ENCODE measurements at regions not wholly inside any gene's neighbourhood (a gene's known extent, or its start where the extent isn't known, plus 50 kb on each side); places are given as distances from the start of the nearest gene placed in this dataset.

DNA sequence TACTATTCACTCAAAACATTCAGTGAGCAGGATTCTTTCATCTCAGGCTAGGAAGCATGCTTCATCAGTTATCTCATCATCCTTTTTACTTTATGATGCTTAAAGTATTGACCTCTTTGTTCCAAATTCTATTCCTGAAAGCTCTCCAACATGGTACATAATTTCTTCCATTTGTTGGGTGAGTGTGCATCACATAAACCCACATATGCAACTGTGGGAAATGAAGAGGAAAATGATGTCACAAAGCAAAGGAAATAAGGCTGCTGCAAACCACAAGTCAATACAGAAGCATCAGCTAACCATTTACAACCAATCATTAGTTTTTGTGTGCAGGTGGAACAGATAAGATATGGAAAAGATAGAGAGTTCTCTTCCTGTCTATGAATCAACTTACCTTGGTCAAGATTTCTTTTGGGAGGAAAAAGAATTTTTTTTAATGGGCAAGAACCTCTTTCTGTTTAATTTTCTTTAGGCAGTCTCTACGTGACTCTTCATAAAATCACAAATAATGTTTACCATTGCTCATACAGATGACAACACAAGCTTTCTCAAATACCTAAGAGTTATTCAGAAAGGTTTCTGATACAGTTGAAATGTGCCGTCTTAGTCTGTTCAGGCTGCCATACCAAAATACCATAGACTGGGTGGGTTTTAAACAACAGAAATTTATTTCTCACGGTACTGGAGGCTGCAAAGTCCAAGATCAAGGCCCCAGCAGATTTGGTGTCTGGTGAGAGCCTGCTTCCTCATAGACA, 259.9 kb downstream of the ADGRG6 start:
- H3K4me1 ChIP-seq (ENCODE audit: low read depth), result peaks cover 3% of the 10 kb centered on the region
- TF ChIP-seq, protein P1, sequence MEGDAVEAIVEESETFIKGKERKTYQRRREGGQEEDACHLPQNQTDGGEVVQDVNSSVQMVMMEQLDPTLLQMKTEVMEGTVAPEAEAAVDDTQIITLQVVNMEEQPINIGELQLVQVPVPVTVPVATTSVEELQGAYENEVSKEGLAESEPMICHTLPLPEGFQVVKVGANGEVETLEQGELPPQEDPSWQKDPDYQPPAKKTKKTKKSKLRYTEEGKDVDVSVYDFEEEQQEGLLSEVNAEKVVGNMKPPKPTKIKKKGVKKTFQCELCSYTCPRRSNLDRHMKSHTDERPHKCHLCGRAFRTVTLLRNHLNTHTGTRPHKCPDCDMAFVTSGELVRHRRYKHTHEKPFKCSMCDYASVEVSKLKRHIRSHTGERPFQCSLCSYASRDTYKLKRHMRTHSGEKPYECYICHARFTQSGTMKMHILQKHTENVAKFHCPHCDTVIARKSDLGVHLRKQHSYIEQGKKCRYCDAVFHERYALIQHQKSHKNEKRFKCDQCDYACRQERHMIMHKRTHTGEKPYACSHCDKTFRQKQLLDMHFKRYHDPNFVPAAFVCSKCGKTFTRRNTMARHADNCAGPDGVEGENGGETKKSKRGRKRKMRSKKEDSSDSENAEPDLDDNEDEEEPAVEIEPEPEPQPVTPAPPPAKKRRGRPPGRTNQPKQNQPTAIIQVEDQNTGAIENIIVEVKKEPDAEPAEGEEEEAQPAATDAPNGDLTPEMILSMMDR (IDR thresholded peaks at IDR 0.05; ENCODE audit: low read depth, low read length), result no peak
- no peak overlapping the region for H3K27ac ChIP-seq
- H3K36me3 ChIP-seq, result no peaks in the 10 kb centered on the region
- H3K4me3 ChIP-seq, result no peak overlapping the region
- H3K27me3 ChIP-seq, result no peaks in the 10 kb centered on the region
- no peaks in the 10 kb centered on the region for H3K9me3 ChIP-seq (ENCODE audit: low read depth)
- DNase-seq (ENCODE audit: low read depth in 1 of 2, low spot score in 1 of 2), result no peak

DNA sequence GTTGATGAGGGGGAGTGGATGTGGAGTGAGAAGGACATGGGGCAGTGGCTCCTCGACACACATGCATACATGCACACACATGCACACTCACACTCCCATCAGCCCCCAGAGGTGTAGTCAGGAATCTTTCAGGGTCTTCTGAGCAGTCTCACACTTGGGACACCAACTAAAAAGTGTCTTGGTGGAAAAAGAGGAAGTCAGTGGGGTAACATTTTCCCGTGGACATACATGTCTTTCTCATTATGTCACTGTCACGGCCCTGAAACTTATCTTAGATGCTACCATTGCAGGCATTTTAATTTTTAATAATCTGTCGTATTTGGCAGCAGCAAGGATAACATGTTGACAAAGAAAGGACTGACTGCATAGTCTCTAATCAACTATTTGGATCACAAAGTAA, 261.1 kb downstream of the ADGRG6 start:
- TF ChIP-seq, protein P1 (IDR thresholded peaks at IDR 0.05; ENCODE audit: low read depth, low read length), result no peak
- no peaks in the 10 kb centered on the region for H3K9me3 ChIP-seq (ENCODE audit: low read depth)

DNA sequence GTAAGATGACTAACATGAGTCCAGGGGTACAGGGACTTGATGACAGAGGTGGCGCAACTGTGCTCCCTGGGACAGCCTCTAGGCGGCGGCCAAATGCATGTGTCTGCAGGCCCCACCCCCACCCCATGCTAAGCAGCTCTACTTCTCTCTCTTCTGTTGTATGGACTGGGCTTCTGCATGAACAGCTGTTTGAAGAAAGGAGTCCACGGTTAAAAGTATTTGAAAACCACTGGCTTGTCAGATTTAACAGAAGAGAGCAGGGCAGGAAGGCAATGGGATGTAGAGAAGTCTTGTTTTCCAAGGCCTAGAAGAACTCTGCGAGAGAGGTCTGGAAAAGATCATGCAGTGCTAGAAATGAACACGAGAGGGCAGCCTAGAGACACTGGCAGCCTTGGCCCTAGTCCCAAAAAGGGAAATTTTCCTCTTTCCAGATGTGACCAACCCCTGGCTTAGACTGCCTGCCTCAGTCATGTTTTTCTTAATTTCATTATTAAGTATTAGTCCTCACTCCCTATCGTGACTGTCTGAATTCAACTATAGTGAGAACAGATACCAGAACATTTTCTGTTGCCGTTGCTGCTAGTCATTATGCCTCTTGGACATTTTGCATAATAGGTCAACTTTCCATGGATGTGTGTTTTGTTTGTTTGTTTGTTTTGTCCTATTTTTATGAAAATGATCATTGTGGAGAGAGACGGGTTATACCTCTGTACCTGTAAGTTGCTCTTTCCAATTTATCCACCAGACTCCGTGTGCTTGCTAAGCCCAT, 265.0 kb downstream of the ADGRG6 start:
- Histone ChIP-seq H3K9me3 (ENCODE audit: low read depth) (no peaks in the 10 kb centered on the region), H3K4me1 (ENCODE audit: low read depth) (no peaks in the 10 kb centered on the region), H3K27ac (no peak overlapping the region), H3K27me3 (no peaks in the 10 kb centered on the region), H3K4me3 (no peak overlapping the region), H3K36me3 (no peaks in the 10 kb centered on the region)
- peak; percentile 70 to 71 for DNase-seq (ENCODE audit: low read depth in 1 of 2, low spot score in 1 of 2)
- TF ChIP-seq, protein P1 (IDR thresholded peaks at IDR 0.05; ENCODE audit: low read depth, low read length), result peak; percentile 92

More for the DNA sequence above, 261.1 kb downstream of the ADGRG6 start:
- Histone ChIP-seq H3K27me3 (no peaks in the 10 kb centered on the region), H3K36me3 (no peaks in the 10 kb centered on the region), H3K27ac (no peak overlapping the region), H3K4me3 (no peak overlapping the region), H3K4me1 (ENCODE audit: low read depth) (peaks cover 3% of the 10 kb centered on the region)
- DNase-seq (ENCODE audit: low read depth in 1 of 2, low spot score in 1 of 2), result no peak

DNA sequence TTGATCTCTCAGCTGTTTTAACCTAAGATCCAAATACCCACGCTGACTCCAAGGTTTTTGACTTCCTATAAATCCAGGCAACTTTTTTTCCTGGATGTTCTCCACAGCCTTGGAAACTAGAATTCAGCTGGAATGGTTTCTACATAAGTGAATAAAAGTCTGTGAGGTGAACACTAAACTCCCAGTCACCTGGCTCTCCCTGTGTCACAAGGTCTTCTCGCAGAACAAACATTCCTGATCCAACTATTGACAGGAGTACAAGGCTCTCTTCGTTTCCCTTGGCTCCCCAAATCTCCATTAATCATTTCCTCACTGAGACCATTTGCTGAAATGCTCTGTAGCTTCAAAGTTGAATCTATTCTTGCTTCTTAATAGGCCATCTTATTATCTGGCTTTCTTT, 265.7 kb downstream of the ADGRG6 start:
- no peak overlapping the region for H3K27ac ChIP-seq
- H3K27me3 ChIP-seq, result no peaks in the 10 kb centered on the region
- no peak for DNase-seq (ENCODE audit: low read depth in 1 of 2, low spot score in 1 of 2)
- H3K4me3 ChIP-seq, result no peak overlapping the region
- no peaks in the 10 kb centered on the region for H3K9me3 ChIP-seq (ENCODE audit: low read depth)
- H3K36me3 ChIP-seq, result no peaks in the 10 kb centered on the region
- TF ChIP-seq, protein P1 (IDR thresholded peaks at IDR 0.05; ENCODE audit: low read depth, low read length), result no peak
- no peaks in the 10 kb centered on the region for H3K4me1 ChIP-seq (ENCODE audit: low read depth)

DNA sequence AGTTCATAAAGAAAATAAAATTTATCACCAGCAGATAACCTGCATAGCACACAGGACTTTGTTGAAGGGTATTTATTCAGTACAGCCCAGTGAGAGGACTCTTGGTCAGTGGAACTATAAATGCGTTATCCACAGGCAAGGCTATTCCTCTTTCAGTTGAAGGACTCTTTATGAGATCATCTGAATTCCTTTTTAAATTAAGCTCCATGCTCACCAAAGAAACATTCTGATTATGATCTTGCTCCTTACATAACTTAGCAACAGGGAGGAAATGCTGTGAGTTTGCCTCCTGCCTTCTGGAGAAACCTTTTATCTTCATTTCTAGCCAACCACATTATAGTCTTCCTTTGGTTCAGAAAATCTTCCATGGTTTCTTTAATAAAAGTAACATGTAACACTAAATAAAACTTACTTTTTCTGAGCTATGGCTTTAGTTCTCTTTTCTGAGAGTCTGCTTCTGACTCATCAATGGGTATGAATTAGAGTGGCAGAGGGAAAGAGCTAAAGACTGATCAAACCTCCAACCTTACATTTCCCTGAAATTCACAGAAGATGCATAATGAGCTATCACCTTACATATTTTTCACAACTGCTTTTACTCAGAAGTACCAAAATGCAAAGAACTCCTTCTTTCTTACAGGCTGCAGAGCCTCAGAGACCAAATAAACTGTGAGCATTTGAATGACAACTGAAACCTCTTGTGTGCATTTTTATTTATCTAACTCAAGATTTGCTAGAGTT, 267.2 kb downstream of the ADGRG6 start:
- DNase-seq (ENCODE audit: low read depth in 1 of 2, low spot score in 1 of 2), result peak in 1 of 2 donors; percentile 32
- no peaks in the 10 kb centered on the region for H3K4me1 ChIP-seq (ENCODE audit: low read depth)
- H3K4me3 ChIP-seq, result no peak overlapping the region
- no peaks in the 10 kb centered on the region for H3K9me3 ChIP-seq (ENCODE audit: low read depth)
- no peaks in the 10 kb centered on the region for H3K36me3 ChIP-seq
- H3K27ac ChIP-seq, result no peak overlapping the region
- no peaks in the 10 kb centered on the region for H3K27me3 ChIP-seq
- TF ChIP-seq, protein P1 (IDR thresholded peaks at IDR 0.05; ENCODE audit: low read depth, low read length), result no peak

All from cardiac muscle cell (in vitro differentiated cells and primary cell).